Endothelial cell of umbilical vein (primary cell): ENCODE measurements at regions not wholly inside any gene's neighbourhood (a gene's known extent, or its start where the extent isn't known, plus 50 kb on each side); places are given as distances from the start of the nearest gene placed in this dataset.

Experiments used
- BruUV-seq: library from RNA; stranded (reverse); fragments of 400-500 nt; replicated peaks from 2 replicates; lab custom pipeline; 2021; lab: Mats Ljungman, UMichigan
- CTCF ChIA-PET: fragments of 300-600, 350-600 bp; sonication (Branson Sonifier 250); formaldehyde crosslinking; loops from one replicate; lab custom pipeline; 2021; ENCODE audit warnings: antibody characterized with exemption, inconsistent platforms; lab: Charles Lee
- POLR2A ChIA-PET: fragments of 300-600, 350-600 bp; sonication (Branson Sonifier 250); formaldehyde crosslinking; loops from one replicate; lab custom pipeline; 2021; ENCODE audit warnings: antibody characterized with exemption, inconsistent platforms; lab: Charles Lee
- DNase-seq: peaks from one replicate; pipeline ENCODE4 v3.0.0-alpha.2; 2011; ENCODE audit warnings: low read depth, low spot score
- FAIRE-seq: peaks from 2 replicates; lab custom pipeline; 2011; peaks lifted over from hg19 to GRCh38; lab: Jason Lieb, UNC
- H2AFZ ChIP-seq: 2 replicates; pipeline ENCODE4 v1.6.0; 2012; ENCODE audit warnings: low read depth, low read length, control low read depth, inconsistent platforms
- H3K27ac ChIP-seq: 2 replicates; pipeline ENCODE4 v1.5.1; 2011; ENCODE audit warnings: low read depth, mild to moderate bottlenecking, control low read depth, low read length, moderate library complexity; ENCODE audit not compliant: insufficient read depth
- H3K27me3 ChIP-seq, 2 experiments: 2 replicates each; pipeline versions ENCODE4 v1.6.0 to v1.6.1; 2011; ENCODE audit warnings: low read length in 2 of 2, mixed read lengths in 1 of 2; ENCODE audit not compliant: control insufficient read depth in 2 of 2, insufficient read depth in 2 of 2
- H3K36me3 ChIP-seq, 2 experiments: 2 replicates in 1 of 2; 3 replicates in 1 of 2; pipeline ENCODE4 v1.5.1; 2011; ENCODE audit warnings: low read length in 2 of 2, mild to moderate bottlenecking in 1 of 2, moderate library complexity in 1 of 2; ENCODE audit not compliant: control insufficient read depth in 2 of 2, insufficient read depth in 2 of 2; ENCODE audit errors: extremely low read depth in 1 of 2
- H3K4me1 ChIP-seq: 3 replicates; pipeline ENCODE4 v1.5.1; 2011; ENCODE audit warnings: mild to moderate bottlenecking, low read length; ENCODE audit not compliant: control insufficient read depth, insufficient read depth; ENCODE audit errors: extremely low read depth
- H3K4me2 ChIP-seq: 2 replicates; pipeline ENCODE4 v1.6.1; 2011; ENCODE audit warnings: low read length, control low read depth, mixed read lengths; ENCODE audit not compliant: insufficient read depth
- H3K4me3 ChIP-seq, 3 experiments: fragments of 200-600 bp in 1 of 3; sonication (generic), shearing (Covaris generic) in 1 of 3; replicated peaks in 1 of 3; 2 replicates each; pipeline ENCODE4 v1.5.1; 2011 to 2016; ENCODE audit warnings: control low read depth in 3 of 3, low read length in 3 of 3, mild to moderate bottlenecking in 2 of 3, inconsistent platforms in 1 of 3, low read depth in 1 of 3, moderate library complexity in 1 of 3; ENCODE audit not compliant: insufficient read depth in 1 of 3
- H3K79me2 ChIP-seq: 2 replicates; pipeline ENCODE4 v1.6.0; 2012; ENCODE audit warnings: low read length, inconsistent platforms; ENCODE audit not compliant: control insufficient read depth, insufficient read depth
- H3K9ac ChIP-seq: replicated peaks from 2 replicates; pipeline ENCODE3; 2011; ENCODE audit warnings: low read length, control low read depth; ENCODE audit not compliant: insufficient read depth; ENCODE audit errors: extremely low read depth
- H3K9me1 ChIP-seq: replicated peaks from 3 replicates; pipeline ENCODE4 v1.6.0; 2011; ENCODE audit warnings: mild to moderate bottlenecking, low read length; ENCODE audit not compliant: control insufficient read depth, insufficient read depth; ENCODE audit errors: extremely low read depth
- H3K9me3 ChIP-seq: replicated peaks from 2 replicates; pipeline ENCODE4 v1.5.1; 2012; ENCODE audit warnings: low read length, inconsistent platforms; ENCODE audit not compliant: control insufficient read depth, insufficient read depth
- H4K20me1 ChIP-seq: replicated peaks from 2 replicates; pipeline ENCODE3; 2011; ENCODE audit warnings: mild to moderate bottlenecking, low read length; ENCODE audit not compliant: control insufficient read depth, insufficient read depth; ENCODE audit errors: extremely low read depth
- EZH2 ChIP-seq: IDR thresholded peaks from 2 replicates; pipeline ENCODE4 v1.6.1; 2012; ENCODE audit warnings: borderline replicate concordance, low read depth, mild to moderate bottlenecking, moderate library complexity, low read length, inconsistent platforms; ENCODE audit not compliant: severe bottlenecking
- FOS ChIP-seq: IDR thresholded peaks from 2 replicates; pipeline ENCODE4 v1.6.1; 2011; ENCODE audit warnings: mild to moderate bottlenecking, low read length, moderate library complexity, borderline replicate concordance; ENCODE audit not compliant: insufficient read depth
- GATA2 ChIP-seq: IDR thresholded peaks from 2 replicates; pipeline ENCODE4 v1.7.0; 2011; ENCODE audit warnings: low read depth, mild to moderate bottlenecking, moderate library complexity, mixed read lengths, low read length; ENCODE audit not compliant: insufficient read length, insufficient read depth
- JUN ChIP-seq: IDR thresholded peaks from 2 replicates; pipeline ENCODE4 v1.6.1; 2011; ENCODE audit warnings: borderline replicate concordance, low read depth; ENCODE audit not compliant: insufficient read length, insufficient read depth
- MYC ChIP-seq: IDR thresholded peaks from one replicate; pipeline ENCODE4 v1.6.1; 2011; ENCODE audit warnings: mild to moderate bottlenecking, low read depth, low read length
- POLR2A ChIP-seq: IDR thresholded peaks from 2 replicates; pipeline ENCODE4 v1.6.1; 2012; ENCODE audit warnings: low read depth, mild to moderate bottlenecking, control low read depth, low read length
- POLR2AphosphoS5 ChIP-seq: IDR thresholded peaks from 2 replicates; pipeline ENCODE4 v1.6.1; 2012; ENCODE audit warnings: low read depth, mild to moderate bottlenecking, control low read depth, low read length, moderate library complexity; ENCODE audit not compliant: insufficient read depth
- dilution Hi-C: fragments of 300-500 bp; cut with MboI; formaldehyde crosslinking; loops from one replicate; pipeline ENCODE4 v1.15.0; 2019; ENCODE audit warnings: low sequenced_read_pairs; ENCODE audit not compliant: extremely low pct_ligation_motif_present
- intact Hi-C: fragments of 100-400 bp; cut with micrococcal nuclease; formaldehyde crosslinking; loops from one replicate; pipeline ENCODE4 v1.10.0; 2022
- TF ChIP-seq, protein P1 (sequence below): IDR thresholded peaks from 2 replicates; pipeline ENCODE4 v1.6.1; 2011; ENCODE audit not compliant: insufficient read depth, insufficient read length
- TF ChIP-seq, protein P2 (sequence below), 2 donors: IDR thresholded peaks; 1 replicate in 1 of 2; 2 replicates in 1 of 2; pipeline ENCODE4 v1.5.1; 2011; ENCODE audit warnings: low read length in 2 of 2, mild to moderate bottlenecking in 2 of 2, moderate library complexity in 2 of 2, control low read depth in 1 of 2, inconsistent platforms in 1 of 2, low read depth in 1 of 2; ENCODE audit not compliant: insufficient read depth in 1 of 2; ENCODE audit errors: extremely low read depth in 1 of 2

DNA sequence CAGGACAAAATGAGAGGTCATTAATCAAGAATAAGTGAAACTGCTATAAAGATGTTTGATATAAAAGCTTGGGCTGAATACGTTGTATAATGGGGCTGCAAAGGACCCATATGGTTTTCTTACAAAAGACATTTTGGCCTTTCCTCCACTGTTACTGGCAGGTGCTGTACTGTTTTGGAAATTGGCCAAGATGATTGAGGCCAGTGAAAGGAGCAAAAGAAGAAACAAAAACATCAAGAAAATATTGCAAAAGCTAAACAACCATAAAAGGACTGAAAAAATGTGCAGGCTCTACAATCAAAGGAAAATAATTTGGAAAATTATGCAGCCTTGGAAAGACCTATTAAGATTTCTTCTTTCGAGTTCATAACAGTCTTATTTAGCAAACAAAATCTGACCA, 222.2 kb upstream of the PPP1R2C start:
- H3K27ac ChIP-seq = no peak overlapping the region
- no peaks in the 10 kb centered on the region for H4K20me1 ChIP-seq
- H3K4me2 ChIP-seq = no peak overlapping the region
- H3K4me1 ChIP-seq = peaks cover 24% of the 10 kb centered on the region
- BruUV-seq = no TSS peak
- H3K9me3 ChIP-seq = no peaks in the 10 kb centered on the region
- no peak overlapping the region for H3K9ac ChIP-seq
- no peaks in the 10 kb centered on the region for H3K36me3 ChIP-seq
- no peaks in the 10 kb centered on the region for H3K27me3 ChIP-seq
- peak; percentile 40 for DNase-seq
- intact Hi-C loops (no loop called here), dilution Hi-C loops (no loop called here)
- CTCF ChIA-PET = no interaction called here
- no peaks in the 10 kb centered on the region for H3K79me2 ChIP-seq
- FAIRE-seq = no peak
- no peak overlapping the region for H2AFZ ChIP-seq
- no peak overlapping the region for H3K4me3 ChIP-seq
- POLR2A ChIA-PET = no interaction called here
- TF ChIP-seq POLR2AphosphoS5 (no peak), JUN (no peak), MYC (no peak), FOS (no peak), GATA2 (no peak), EZH2 (no peak), POLR2A (no peak)
- TF ChIP-seq, protein P1, sequence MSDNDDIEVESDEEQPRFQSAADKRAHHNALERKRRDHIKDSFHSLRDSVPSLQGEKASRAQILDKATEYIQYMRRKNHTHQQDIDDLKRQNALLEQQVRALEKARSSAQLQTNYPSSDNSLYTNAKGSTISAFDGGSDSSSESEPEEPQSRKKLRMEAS = no peak
- TF ChIP-seq, protein P2, sequence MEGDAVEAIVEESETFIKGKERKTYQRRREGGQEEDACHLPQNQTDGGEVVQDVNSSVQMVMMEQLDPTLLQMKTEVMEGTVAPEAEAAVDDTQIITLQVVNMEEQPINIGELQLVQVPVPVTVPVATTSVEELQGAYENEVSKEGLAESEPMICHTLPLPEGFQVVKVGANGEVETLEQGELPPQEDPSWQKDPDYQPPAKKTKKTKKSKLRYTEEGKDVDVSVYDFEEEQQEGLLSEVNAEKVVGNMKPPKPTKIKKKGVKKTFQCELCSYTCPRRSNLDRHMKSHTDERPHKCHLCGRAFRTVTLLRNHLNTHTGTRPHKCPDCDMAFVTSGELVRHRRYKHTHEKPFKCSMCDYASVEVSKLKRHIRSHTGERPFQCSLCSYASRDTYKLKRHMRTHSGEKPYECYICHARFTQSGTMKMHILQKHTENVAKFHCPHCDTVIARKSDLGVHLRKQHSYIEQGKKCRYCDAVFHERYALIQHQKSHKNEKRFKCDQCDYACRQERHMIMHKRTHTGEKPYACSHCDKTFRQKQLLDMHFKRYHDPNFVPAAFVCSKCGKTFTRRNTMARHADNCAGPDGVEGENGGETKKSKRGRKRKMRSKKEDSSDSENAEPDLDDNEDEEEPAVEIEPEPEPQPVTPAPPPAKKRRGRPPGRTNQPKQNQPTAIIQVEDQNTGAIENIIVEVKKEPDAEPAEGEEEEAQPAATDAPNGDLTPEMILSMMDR (IDR thresholded peaks at IDR 0.05; ENCODE audit: extremely low read depth in 1 of 2, insufficient read depth in 1 of 2, low read depth in 1 of 2, low read length in 2 of 2) = no peak
- no peaks in the 10 kb centered on the region for H3K9me1 ChIP-seq
